ENCODE measurements at regions not wholly inside any gene's neighbourhood (a gene's known extent, or its start where the extent isn't known, plus 50 kb on each side); places are given as distances from the start of the nearest gene placed in this dataset.

- DNase-seq (ENCODE audit: low spot score), result no peak
These were observed 1982.5 kb upstream of the PIK3C3 start for GRCh38 chr18:39972521-39972920.

GRCh38 chr18:39969803-39970494 lies 1985.1 kb upstream of the PIK3C3 start:
- DNase-seq (ENCODE audit: low spot score), result no peak

- no peak for DNase-seq (ENCODE audit: low spot score)
These were observed 1988.8 kb upstream of the PIK3C3 start for GRCh38 chr18:39966275-39966674.

DNA sequence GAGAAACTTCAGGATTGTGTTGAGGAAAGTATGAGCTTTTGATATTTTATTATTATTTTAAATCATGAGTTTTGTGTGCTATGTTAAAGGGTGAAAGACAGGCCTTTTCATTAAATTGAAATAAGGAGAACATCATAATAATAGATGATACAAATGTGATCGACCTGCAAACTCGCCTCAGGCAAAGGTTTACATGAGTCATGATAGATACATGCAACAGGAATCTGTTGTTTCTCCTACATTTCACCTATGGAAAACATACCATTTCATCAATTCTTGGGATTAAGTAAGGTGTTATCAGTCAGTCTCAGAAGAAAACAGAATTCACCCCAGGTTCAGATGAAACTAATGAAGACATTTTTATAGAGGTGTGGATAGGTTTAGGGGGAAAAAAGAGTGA lies 1992.5 kb upstream of the PIK3C3 start:
- no peak for DNase-seq (ENCODE audit: low spot score)

- no peak for DNase-seq (ENCODE audit: low spot score)
These were observed 1994.5 kb upstream of the PIK3C3 start for GRCh38 chr18:39960550-39960949.

- no peak for DNase-seq (ENCODE audit: low spot score)
These were observed 1995.2 kb upstream of the PIK3C3 start for GRCh38 chr18:39959839-39960238.

- no peak for DNase-seq (ENCODE audit: low spot score)
These were observed 1996.2 kb upstream of the PIK3C3 start for GRCh38 chr18:39958876-39959275.

DNA sequence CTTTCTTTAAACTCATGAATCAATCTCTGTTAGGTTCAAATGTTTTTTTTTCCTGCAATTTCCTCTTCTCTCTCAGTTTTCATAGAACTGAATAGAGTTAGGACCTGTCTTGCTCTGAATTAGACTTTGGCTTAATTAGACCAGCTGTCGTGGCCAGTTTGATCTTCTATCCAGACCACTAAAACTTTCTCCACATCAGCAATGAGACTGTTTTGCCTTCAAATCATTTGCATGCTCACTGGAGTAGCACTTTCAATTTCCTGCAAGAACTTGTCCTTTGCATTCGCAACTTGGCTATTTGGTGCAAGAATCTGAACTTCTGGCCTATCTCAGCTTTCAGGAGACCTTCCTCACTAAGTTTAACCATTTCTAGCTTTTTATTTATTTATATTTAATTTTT lies 2002.2 kb upstream of the PIK3C3 start:
- DNase-seq (ENCODE audit: low spot score), result no peak

DNA sequence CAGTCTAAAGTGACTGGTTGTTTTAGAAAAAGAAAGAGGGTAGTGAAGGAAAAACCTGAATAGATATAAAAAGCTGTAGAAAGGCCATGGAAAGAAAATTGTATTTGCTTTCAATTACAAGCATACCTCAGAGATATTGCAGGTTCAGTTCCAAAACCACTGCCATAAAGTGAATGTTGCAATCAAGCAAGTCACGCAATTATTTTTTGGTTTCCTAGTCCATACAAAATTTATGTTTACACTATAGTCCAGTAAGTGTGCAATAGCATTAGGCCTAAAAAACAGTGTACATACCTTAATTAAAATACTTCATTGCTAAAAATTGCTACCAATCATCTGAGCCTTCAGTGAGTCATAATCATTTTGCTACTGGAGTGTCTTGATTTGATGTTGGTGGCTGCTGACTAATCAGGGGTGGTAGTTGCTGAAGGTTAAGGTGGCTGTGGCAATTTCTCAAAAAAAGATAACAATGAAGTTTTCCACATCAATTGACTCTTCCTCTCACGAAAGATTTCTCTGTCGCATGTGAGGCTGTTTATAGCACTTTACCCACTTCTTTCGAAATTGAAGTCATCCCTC lies 2003.8 kb upstream of the PIK3C3 start:
- peak; percentile 2 for DNase-seq (ENCODE audit: low spot score)

DNA sequence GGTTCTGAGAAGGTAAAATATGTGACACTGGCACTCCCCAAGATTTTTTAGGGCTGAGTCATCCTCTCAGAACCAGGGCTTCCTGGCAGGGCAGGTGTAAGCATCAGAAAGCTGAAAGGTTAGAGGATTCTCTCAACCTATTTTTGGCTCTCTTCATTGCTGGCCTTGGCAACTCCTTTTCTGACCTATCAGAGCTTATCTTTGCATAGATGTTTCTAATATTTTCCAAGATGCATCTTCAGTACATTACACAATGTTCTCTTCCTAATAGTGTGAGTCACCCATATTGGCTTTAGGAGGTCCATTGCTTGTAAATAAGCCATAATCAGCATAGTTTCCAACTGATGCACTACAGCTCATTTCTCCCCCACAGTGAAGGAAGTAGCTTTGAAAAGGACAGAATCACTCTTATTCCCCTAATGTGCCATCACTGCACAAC lies 2008.4 kb upstream of the PIK3C3 start:
- DNase-seq (ENCODE audit: low spot score), result peak; percentile 70

DNA sequence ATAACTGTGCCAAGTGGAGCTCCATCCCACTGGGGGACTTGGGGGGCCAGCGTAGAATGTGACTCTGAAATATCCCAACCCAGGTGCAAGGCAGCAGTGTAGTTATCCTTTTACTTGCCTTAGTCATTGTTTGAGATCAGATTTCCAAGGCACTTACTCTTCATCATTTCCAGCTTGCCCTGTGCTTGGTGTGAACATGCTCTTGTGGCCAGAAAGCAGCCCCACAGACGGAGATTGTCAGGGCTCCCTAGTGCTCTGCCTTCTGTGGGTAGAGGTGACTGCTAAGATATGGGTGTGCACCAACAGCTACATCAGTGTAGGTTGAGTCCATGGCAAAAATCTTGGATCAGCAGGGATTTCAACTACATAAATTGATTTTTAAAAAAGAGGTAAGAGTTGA lies 2010.0 kb upstream of the PIK3C3 start:
- DNase-seq (ENCODE audit: low spot score), result no peak

DNA sequence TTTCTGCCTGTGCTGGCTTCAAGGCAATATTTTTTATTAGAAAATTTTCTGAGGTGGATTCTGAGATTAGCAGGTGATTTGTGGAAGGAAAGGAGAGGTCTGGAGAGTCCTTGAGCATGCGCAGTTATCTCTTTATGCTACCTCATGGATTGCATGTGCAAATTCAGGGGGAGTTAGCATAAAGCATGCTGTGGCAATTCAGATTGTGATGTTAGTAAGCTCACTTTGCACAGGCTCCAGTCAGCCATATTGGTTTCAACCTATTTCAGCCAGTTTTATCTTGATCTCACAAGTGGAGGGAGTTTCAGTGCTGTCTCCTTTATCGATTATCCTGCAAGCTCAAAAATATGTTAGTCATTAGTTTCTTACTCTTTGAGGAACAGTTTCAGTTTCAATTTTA lies 2012.3 kb upstream of the PIK3C3 start:
- no peak for DNase-seq (ENCODE audit: low spot score)

DNA sequence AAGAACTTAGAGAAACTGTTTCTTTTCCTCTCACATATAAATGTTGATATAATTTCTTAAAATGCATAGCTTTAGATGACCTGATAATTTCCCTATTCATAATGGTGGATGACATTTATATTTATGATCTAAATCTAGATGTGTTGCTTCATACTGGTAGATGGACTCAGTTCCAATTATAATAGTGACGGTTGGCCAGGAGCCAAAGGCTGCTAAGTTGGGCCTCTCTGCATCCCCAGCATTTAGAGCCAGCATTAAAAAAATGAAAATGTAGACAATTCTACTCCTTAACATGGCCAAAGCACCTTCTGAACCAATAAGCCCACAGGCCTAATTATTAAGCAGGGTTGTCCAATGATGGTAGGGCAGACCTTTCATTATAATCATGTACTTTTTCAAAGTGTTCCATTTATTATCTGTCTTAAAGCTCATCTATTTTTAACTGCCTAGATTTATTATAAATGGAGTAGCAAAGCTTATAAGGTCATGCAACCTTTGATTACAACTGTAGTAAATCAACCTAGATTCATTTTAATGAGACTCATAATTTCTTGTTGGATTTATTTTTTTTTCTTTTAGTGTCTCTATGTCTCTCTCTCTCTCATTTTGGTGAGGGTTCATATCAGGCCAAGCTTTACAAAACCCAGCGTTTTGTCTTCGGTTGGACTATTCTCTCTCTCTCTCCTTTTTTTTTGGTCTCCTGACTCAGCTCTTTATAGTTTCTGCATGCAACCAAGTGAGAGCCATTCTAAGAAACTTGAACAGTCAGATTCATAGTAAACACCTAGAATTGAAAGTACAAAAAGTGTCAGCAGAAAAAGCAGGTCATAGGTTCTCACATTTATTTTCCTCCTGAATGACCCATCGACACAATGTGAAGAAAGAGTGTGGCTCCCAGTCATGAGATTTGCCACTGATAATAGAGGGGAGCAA lies 2016.1 kb upstream of the PIK3C3 start:
- no peak for DNase-seq (ENCODE audit: low spot score)

- DNase-seq (ENCODE audit: low spot score), result no peak
These were observed 2019.4 kb upstream of the PIK3C3 start for GRCh38 chr18:39935598-39935997.

DNA sequence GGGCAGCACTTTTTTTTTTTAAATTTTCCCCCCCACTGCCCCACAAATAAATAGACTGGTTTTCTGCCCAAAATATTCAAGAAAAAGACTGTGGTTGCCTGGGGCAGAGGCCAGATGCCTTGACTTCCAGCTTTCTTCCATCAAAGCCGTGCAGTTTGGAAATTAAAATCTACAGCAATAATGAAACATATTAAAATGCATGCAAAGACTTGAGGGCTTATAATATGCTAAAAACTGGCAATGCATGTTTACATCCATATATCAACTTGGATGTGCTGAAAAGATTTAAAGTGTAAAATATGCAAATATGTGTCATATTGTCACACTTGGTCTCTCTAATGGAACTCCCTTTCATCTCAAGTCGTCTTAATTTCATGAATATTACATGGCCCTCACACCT lies 2036.2 kb upstream of the PIK3C3 start:
- no peak for DNase-seq (ENCODE audit: low spot score)

- DNase-seq (ENCODE audit: low spot score), result no peak
These were observed 2041.2 kb upstream of the PIK3C3 start for GRCh38 chr18:39913672-39914366.

DNA sequence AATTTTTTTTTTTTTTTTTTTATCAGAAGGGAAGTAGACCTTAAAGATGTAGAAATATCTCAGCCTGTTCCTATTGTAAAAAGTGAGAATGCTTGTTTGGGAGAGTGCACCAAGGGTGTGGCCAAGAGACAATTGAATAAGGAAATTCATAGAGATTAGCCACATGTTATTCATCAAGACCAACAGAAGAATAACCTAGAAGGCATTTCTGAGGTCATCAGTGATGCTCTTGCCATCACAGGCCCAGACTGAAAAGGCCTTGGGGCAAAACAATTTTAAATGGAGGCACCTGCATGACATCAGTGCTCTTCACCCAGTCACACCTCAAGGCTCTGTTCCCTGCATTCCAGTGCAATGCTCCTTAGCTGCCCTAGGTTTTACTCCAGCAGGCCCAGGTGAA lies 2043.3 kb upstream of the PIK3C3 start:
- DNase-seq (ENCODE audit: low spot score), result no peak

GRCh38 chr18:39909706-39910105 lies 2045.3 kb upstream of the PIK3C3 start:
- DNase-seq (ENCODE audit: low spot score), result no peak

DNA sequence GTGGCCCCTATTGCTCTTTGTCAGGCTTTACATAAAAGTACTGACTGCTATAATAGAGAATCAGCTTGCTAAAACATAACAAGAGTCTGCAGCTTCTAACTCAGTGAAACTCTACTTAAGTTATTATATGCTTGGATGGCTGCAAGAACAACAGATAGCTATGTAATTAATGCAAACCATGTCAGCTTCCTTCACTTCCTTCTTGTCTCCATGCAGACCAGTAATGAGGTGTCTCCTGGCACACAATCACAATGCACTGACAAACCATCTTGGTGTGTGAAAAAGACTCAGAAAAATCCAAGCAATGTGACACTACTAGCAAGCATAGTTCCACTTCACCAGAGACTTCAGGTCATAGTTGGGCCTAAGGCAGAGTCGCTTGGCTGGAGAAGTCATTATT lies 2068.9 kb upstream of the PIK3C3 start:
- DNase-seq (ENCODE audit: low spot score), result no peak

DNA sequence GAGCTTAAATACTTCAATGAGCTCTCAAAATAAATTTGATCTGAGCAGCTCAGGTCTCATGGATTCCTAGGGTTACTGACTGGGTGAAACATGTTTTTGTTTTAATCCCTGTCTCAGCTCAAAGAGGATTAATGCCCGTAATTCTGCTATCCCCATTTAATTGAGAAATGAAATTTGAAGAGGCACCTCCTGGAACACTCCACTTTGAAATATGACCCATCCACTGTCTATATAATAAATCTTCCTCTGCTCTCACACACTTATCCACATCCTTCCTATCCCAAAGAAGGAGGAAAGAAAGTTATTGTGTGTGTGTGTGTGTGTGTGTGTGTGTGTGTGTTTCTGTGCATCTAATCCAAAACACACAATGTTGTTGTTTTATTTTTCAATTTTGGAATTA lies 2082.4 kb upstream of the PIK3C3 start:
- no peak for DNase-seq (ENCODE audit: low spot score)

GRCh38 chr18:39871961-39872360 lies 2083.1 kb upstream of the PIK3C3 start:
- no peak for DNase-seq (ENCODE audit: low spot score)

GRCh38 chr18:39870591-39870990 lies 2084.4 kb upstream of the PIK3C3 start:
- no peak for DNase-seq (ENCODE audit: low spot score)

Data from AG08395 (cell line).